Uterus (tissue), 3 donors: ENCODE measurements at regions not wholly inside any gene's neighbourhood (a gene's known extent, or its start where the extent isn't known, plus 50 kb on each side); places are given as distances from the start of the nearest gene placed in this dataset.

Experiments used
- DNase-seq, 2 donors: peaks; one replicate each; pipeline ENCODE4 v3.0.0-alpha.2; 2019 to 2020
- H3K27ac ChIP-seq, 2 donors: fragments of 200-600 bp; sonication (generic); 1 replicate in 1 of 2; 2 replicates in 1 of 2; pipeline ENCODE4 v1.5.1; 2016 to 2018
- H3K27me3 ChIP-seq, 2 donors: fragments of 200-600 bp; sonication (generic); one replicate each; pipeline ENCODE4 v1.5.1; 2018 to 2019; ENCODE audit warnings: control low read depth in 1 of 2
- H3K36me3 ChIP-seq, 2 donors: fragments of 200-600 bp; sonication (generic); one replicate each; pipeline ENCODE4 v1.5.1; 2019; ENCODE audit warnings: control low read depth in 1 of 2
- H3K4me1 ChIP-seq, 2 donors: fragments of 200-600 bp; sonication (generic); one replicate each; pipeline ENCODE4 v1.5.1; 2018 to 2019; ENCODE audit warnings: control low read depth in 1 of 2
- H3K4me3 ChIP-seq, 2 donors: fragments of 200-600 bp; sonication (generic); 1 replicate in 1 of 2; 2 replicates in 1 of 2; pipeline ENCODE4 v1.5.1; 2018 to 2019; ENCODE audit warnings: mild to moderate bottlenecking in 1 of 2
- H3K9me3 ChIP-seq, 2 donors: fragments of 200-600 bp; sonication (generic); one replicate each; pipeline ENCODE4 v1.5.1; 2019; ENCODE audit warnings: control low read depth in 1 of 2
- POLR2A ChIP-seq, 2 donors: fragments of 450-650 bp; IDR thresholded peaks; one replicate each; pipeline ENCODE4 v1.6.1; 2016; ENCODE audit warnings: antibody characterized with exemption in 2 of 2, mild to moderate bottlenecking in 1 of 2, moderate library complexity in 1 of 2
- intact Hi-C: fragments of 100-400 bp; cut with DNase I; formaldehyde crosslinking; loops from one replicate; pipeline ENCODE4 v1.15.1; 2023; ENCODE audit warnings: low total_unique reads
- TF ChIP-seq, protein P1 (sequence below), 4 experiments: fragments of 200-600 bp in 2 of 4; fragments of 450-650 bp in 2 of 4; sonication (generic) in 2 of 4; IDR thresholded peaks; one replicate each; pipeline ENCODE4 v1.5.1; 2016 to 2019; ENCODE audit warnings: antibody characterized with exemption in 4 of 4, mild to moderate bottlenecking in 2 of 4, moderate library complexity in 1 of 4
- donor health status: DM: yes; HTN: yes; CAD: no.

- Histone ChIP-seq H3K4me3 (no peak overlapping the region), H3K36me3 (no peaks in the 10 kb centered on the region), H3K27ac (no peak overlapping the region), H3K9me3 (no peaks in the 10 kb centered on the region), H3K27me3 (no peaks in the 10 kb centered on the region), H3K4me1 (no peaks in the 10 kb centered on the region)
- DNase-seq, result no peak
- TF ChIP-seq POLR2A (IDR thresholded peaks at IDR 0.05), result no peak
- TF ChIP-seq, protein P1, sequence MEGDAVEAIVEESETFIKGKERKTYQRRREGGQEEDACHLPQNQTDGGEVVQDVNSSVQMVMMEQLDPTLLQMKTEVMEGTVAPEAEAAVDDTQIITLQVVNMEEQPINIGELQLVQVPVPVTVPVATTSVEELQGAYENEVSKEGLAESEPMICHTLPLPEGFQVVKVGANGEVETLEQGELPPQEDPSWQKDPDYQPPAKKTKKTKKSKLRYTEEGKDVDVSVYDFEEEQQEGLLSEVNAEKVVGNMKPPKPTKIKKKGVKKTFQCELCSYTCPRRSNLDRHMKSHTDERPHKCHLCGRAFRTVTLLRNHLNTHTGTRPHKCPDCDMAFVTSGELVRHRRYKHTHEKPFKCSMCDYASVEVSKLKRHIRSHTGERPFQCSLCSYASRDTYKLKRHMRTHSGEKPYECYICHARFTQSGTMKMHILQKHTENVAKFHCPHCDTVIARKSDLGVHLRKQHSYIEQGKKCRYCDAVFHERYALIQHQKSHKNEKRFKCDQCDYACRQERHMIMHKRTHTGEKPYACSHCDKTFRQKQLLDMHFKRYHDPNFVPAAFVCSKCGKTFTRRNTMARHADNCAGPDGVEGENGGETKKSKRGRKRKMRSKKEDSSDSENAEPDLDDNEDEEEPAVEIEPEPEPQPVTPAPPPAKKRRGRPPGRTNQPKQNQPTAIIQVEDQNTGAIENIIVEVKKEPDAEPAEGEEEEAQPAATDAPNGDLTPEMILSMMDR (IDR thresholded peaks at IDR 0.05), result no peak
- intact Hi-C loops, result no loop called here
Measured at GRCh38 chr4:14458463-14458862, 543.8 kb upstream of the CPEB2 start.

DNA sequence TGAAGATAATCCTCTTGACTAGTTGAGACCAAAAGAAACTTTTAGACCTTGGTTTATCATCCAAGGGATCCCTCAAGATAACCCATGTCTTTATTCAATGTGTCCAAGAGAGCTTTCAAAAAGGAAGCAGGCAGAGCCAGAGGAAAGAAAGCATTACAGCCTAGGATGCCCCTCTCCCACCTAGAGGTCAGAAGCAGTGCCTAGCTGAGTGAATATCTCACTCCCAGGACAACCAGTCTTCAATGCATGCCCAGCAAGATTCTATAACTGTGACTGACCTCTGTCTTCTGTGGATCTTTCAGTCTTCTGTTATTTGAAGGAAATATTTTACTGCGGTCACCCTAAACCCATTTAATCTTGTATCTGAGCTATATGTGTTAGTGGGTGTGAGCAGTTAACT lies 537.2 kb upstream of the CPEB2 start:
- DNase-seq, result no peak
- no peaks in the 10 kb centered on the region for H3K9me3 ChIP-seq
- no peaks in the 10 kb centered on the region for H3K4me1 ChIP-seq
- intact Hi-C loops, result no loop called here
- no peak overlapping the region for H3K27ac ChIP-seq
- H3K36me3 ChIP-seq, result no peaks in the 10 kb centered on the region
- TF ChIP-seq POLR2A (IDR thresholded peaks at IDR 0.05), result no peak
- TF ChIP-seq, protein P1 (IDR thresholded peaks at IDR 0.05), result no peak
- no peak overlapping the region for H3K4me3 ChIP-seq
- no peaks in the 10 kb centered on the region for H3K27me3 ChIP-seq

DNA sequence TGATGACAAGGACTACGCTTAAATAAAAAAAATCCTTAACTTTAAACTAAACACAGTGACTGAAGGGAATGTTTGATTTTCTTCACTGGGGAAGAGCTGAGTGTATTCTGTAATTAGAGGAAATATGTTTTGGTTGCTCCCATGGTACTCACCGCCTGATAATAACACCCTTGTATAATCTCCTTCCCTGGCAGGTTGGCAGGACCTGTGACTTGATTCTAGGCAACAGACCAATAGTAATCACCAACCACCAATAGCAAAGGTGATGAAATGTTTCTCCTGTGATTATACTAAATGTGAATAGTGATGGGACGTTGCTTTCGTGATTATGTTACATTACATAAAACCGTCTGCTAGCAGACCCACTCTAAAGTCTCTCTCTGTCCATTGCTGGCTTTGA lies 536.8 kb upstream of the CPEB2 start:
- DNase-seq, result no peak
- Histone ChIP-seq H3K4me3 (no peak overlapping the region), H3K27ac (no peak overlapping the region), H3K9me3 (no peaks in the 10 kb centered on the region), H3K27me3 (no peaks in the 10 kb centered on the region), H3K4me1 (no peaks in the 10 kb centered on the region), H3K36me3 (no peaks in the 10 kb centered on the region)
- intact Hi-C loops, result no loop called here
- TF ChIP-seq, protein P1 (IDR thresholded peaks at IDR 0.05), result no peak
- TF ChIP-seq POLR2A (IDR thresholded peaks at IDR 0.05), result no peak

GRCh38 chr4:14478504-14478903 lies 523.8 kb upstream of the CPEB2 start:
- intact Hi-C loops, result no loop called here
- TF ChIP-seq, protein P1 (IDR thresholded peaks at IDR 0.05), result no peak
- TF ChIP-seq POLR2A (IDR thresholded peaks at IDR 0.05), result no peak
- Histone ChIP-seq H3K9me3 (no peaks in the 10 kb centered on the region), H3K4me1 (no peaks in the 10 kb centered on the region), H3K27me3 (no peaks in the 10 kb centered on the region), H3K27ac (no peak overlapping the region), H3K36me3 (no peaks in the 10 kb centered on the region), H3K4me3 (no peak overlapping the region)
- no peak for DNase-seq

DNA sequence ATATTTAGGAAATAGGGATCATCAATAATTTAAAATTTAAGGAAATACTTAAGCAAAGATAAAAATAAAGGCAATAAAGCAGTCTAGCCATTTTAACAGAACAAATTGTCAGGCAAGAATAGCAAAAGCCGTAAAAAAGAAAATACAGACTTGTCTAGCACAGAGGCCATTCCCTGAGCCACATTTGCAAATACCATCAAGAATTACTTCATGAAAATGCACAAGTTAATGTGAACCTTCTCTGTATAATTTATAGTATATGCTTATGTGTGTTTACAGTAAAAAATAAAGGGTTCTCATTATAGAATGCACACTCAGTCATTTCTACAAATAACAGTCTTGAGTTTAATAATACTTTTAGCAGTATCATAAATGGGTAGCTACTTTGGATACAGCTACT lies 505.9 kb upstream of the CPEB2 start:
- intact Hi-C loops, result no loop called here
- Histone ChIP-seq H3K36me3 (no peaks in the 10 kb centered on the region), H3K4me3 (no peak overlapping the region)

More for the DNA sequence above, 505.9 kb upstream of the CPEB2 start:
- no peak for TF ChIP-seq POLR2A (IDR thresholded peaks at IDR 0.05)
- TF ChIP-seq, protein P1 (IDR thresholded peaks at IDR 0.05), result no peak
- Histone ChIP-seq H3K27ac (no peak overlapping the region), H3K9me3 (no peaks in the 10 kb centered on the region), H3K27me3 (no peaks in the 10 kb centered on the region), H3K4me1 (no peaks in the 10 kb centered on the region)
- no peak for DNase-seq
